Kidney (tissue), 13 donors: ENCODE measurements at regions not wholly inside any gene's neighbourhood (a gene's known extent, or its start where the extent isn't known, plus 50 kb on each side); places are given as distances from the start of the nearest gene placed in this dataset.

Experiments used
- DNase-seq, 5 donors: peaks; one replicate each; pipeline ENCODE4 v3.0.0-alpha.2; 2013 to 2020
- FAIRE-seq: peaks from 2 replicates; lab custom pipeline; 2012; peaks lifted over from hg19 to GRCh38; lab: Jason Lieb, UNC
- H3K27ac ChIP-seq, 2 donors: one replicate each; pipeline ENCODE4 v1.7.0; 2013; ENCODE audit warnings: low read depth in 2 of 2, low read length in 2 of 2, inconsistent platforms in 1 of 2
- H3K27me3 ChIP-seq: one replicate; pipeline ENCODE4 v1.7.1; 2013; ENCODE audit warnings: low read length, inconsistent platforms; ENCODE audit not compliant: control insufficient read depth, insufficient read depth
- H3K36me3 ChIP-seq, 3 donors: one replicate each; pipeline versions ENCODE4 v1.7.0 to v1.7.1; 2013; ENCODE audit warnings: low read length in 3 of 3, control low read depth in 1 of 3, inconsistent platforms in 1 of 3; ENCODE audit not compliant: insufficient read depth in 3 of 3, control insufficient read depth in 2 of 3
- H3K4me1 ChIP-seq, 3 donors: one replicate each; pipeline versions ENCODE4 v1.7.0 to v1.7.1; 2013; ENCODE audit warnings: low read length in 3 of 3, inconsistent platforms in 1 of 3, low read depth in 1 of 3; ENCODE audit not compliant: control insufficient read depth in 2 of 3, insufficient read depth in 2 of 3
- H3K4me3 ChIP-seq, 3 donors: one replicate each; pipeline versions ENCODE4 v1.7.0 to v1.8.1; 2013; ENCODE audit warnings: low read length in 3 of 3, control low read depth in 1 of 3, inconsistent platforms in 1 of 3
- H3K9ac ChIP-seq, 3 donors: one replicate each; pipeline versions ENCODE4 v1.7.0 to v1.7.1; 2013; ENCODE audit warnings: low read length in 3 of 3, control low read depth in 1 of 3, inconsistent platforms in 1 of 3
- H3K9me3 ChIP-seq, 3 donors: one replicate each; pipeline versions ENCODE4 v1.7.0 to v1.7.1; 2013; ENCODE audit warnings: low read length in 3 of 3, control low read depth in 1 of 3, inconsistent platforms in 1 of 3; ENCODE audit not compliant: control insufficient read depth in 2 of 3, insufficient read depth in 1 of 3
- CTCF ChIP-seq: IDR thresholded peaks from 3 replicates; pipeline ENCODE4 v1.5.1; 2012; ENCODE audit warnings: mild to moderate bottlenecking, moderate library complexity, borderline replicate concordance; ENCODE audit not compliant: insufficient read depth; ENCODE audit errors: extremely low read depth
- intact Hi-C: fragments of 100-400 bp; cut with DNase I; formaldehyde crosslinking; loops from one replicate; pipeline ENCODE4 v1.11.1; 2022
- donor health status: control.
- donor health status: control.
- donor health status: control.
- donor health status: control.
- donor health status: control.
- donor health status: DM: yes; HTN: yes; CAD: no.
- donor health status: Normal renal cell carcinoma (clear cell type).

- no peak for TF ChIP-seq CTCF
Observed at GRCh38 chr11:70532066-70532440, 133.7 kb downstream of the CTTN start.

GRCh38 chr11:70532731-70533130, 134.4 kb downstream of the CTTN start:
- no peaks in the 10 kb centered on the region for H3K9me3 ChIP-seq
- H3K4me3 ChIP-seq = no peak overlapping the region
- H3K9ac ChIP-seq = no peak overlapping the region
- DNase-seq (peak in 2 of 5 donors; percentile 10 to 20), FAIRE-seq (no peak)
- intact Hi-C loops = no loop called here
- no peaks in the 10 kb centered on the region for H3K36me3 ChIP-seq
- no peaks in the 10 kb centered on the region for H3K4me1 ChIP-seq
- no peak for TF ChIP-seq CTCF
- no peaks in the 10 kb centered on the region for H3K27me3 ChIP-seq
- H3K27ac ChIP-seq = no peak overlapping the region

More at GRCh38 chr11:70532066-70532440, 133.7 kb downstream of the CTTN start:
- Histone ChIP-seq H3K36me3 (no peaks in the 10 kb centered on the region), H3K9me3 (no peaks in the 10 kb centered on the region), H3K4me3 (no peak overlapping the region), H3K27me3 (no peaks in the 10 kb centered on the region), H3K4me1 (no peaks in the 10 kb centered on the region), H3K9ac (no peak overlapping the region), H3K27ac (no peak overlapping the region)
- intact Hi-C loops = no loop called here
- DNase-seq = peak in 1 of 5 donors; percentile 23
- FAIRE-seq = no peak

GRCh38 chr11:70535191-70535971, 137.1 kb downstream of the CTTN start:
- Histone ChIP-seq H3K4me3 (no peak overlapping the region), H3K27ac (no peak overlapping the region), H3K9ac (no peak overlapping the region), H3K36me3 (no peaks in the 10 kb centered on the region), H3K4me1 (no peaks in the 10 kb centered on the region), H3K27me3 (no peaks in the 10 kb centered on the region), H3K9me3 (no peaks in the 10 kb centered on the region)
- DNase-seq (peak in 2 of 5 donors; percentile 13 to 57), FAIRE-seq (no peak)
- intact Hi-C loops = no loop called here
- TF ChIP-seq CTCF = no peak
